Trophoblast cell (in vitro differentiated cells and primary cell): ENCODE measurements at regions not wholly inside any gene's neighbourhood (a gene's known extent, or its start where the extent isn't known, plus 50 kb on each side); places are given as distances from the start of the nearest gene placed in this dataset.

Experiments
- DNase-seq, 2 donors: peaks; one replicate each; pipeline ENCODE4 v3.0.0-alpha.2; 2016
- H2AFZ ChIP-seq: 2 replicates; pipeline ENCODE4 v1.6.1; 2013; ENCODE audit warnings: low read length, moderate library complexity, mild to moderate bottlenecking; ENCODE audit not compliant: insufficient read depth, poor library complexity
- H2AK5ac ChIP-seq: 2 replicates; pipeline ENCODE4 v1.6.1; 2013; ENCODE audit warnings: mild to moderate bottlenecking, low read length
- H2BK120ac ChIP-seq: 2 replicates; pipeline ENCODE4 v1.6.1; 2013; ENCODE audit warnings: low read length, mild to moderate bottlenecking, moderate library complexity; ENCODE audit not compliant: insufficient read depth, poor library complexity
- H2BK12ac ChIP-seq: 2 replicates; pipeline ENCODE4 v1.6.1; 2013; ENCODE audit warnings: mild to moderate bottlenecking, low read length, moderate library complexity
- H2BK5ac ChIP-seq: 2 replicates; pipeline ENCODE4 v1.6.1; 2013; ENCODE audit warnings: low read length, low read depth, moderate library complexity, mild to moderate bottlenecking; ENCODE audit not compliant: poor library complexity
- H3K14ac ChIP-seq: 2 replicates; pipeline ENCODE4 v1.6.1; 2013; ENCODE audit warnings: mild to moderate bottlenecking, low read length
- H3K18ac ChIP-seq: 2 replicates; pipeline ENCODE4 v1.6.1; 2013; ENCODE audit warnings: mild to moderate bottlenecking, low read length
- H3K23ac ChIP-seq: 2 replicates; pipeline ENCODE4 v1.6.1; 2013; ENCODE audit warnings: low read length
- H3K27ac ChIP-seq: 2 replicates; pipeline ENCODE4 v1.5.1; 2013; ENCODE audit warnings: low read depth, mild to moderate bottlenecking, inconsistent platforms, low read length, moderate library complexity
- H3K27me3 ChIP-seq: 2 replicates; pipeline ENCODE4 v1.6.1; 2013; ENCODE audit warnings: inconsistent platforms, mild to moderate bottlenecking, low read length, moderate library complexity; ENCODE audit not compliant: insufficient read depth
- H3K36me3 ChIP-seq, 2 experiments: 1 replicate in 1 of 2; 2 replicates in 1 of 2; pipeline ENCODE4 v1.6.1; 2013; ENCODE audit warnings: low read length in 2 of 2, mild to moderate bottlenecking in 2 of 2, moderate library complexity in 1 of 2; ENCODE audit not compliant: insufficient read depth in 2 of 2, control insufficient read depth in 1 of 2
- H3K4ac ChIP-seq: 2 replicates; pipeline ENCODE4 v1.6.1; 2013; ENCODE audit warnings: low read depth, mild to moderate bottlenecking, low read length, moderate library complexity
- H3K4me1 ChIP-seq, 2 experiments: 1 replicate in 1 of 2; 2 replicates in 1 of 2; pipeline ENCODE4 v1.6.1; 2013; ENCODE audit warnings: low read length in 2 of 2, mild to moderate bottlenecking in 2 of 2, moderate library complexity in 1 of 2; ENCODE audit not compliant: insufficient read depth in 2 of 2, control insufficient read depth in 1 of 2
- H3K4me2 ChIP-seq: 2 replicates; pipeline ENCODE4 v1.6.1; 2013; ENCODE audit warnings: inconsistent platforms, mild to moderate bottlenecking, low read length, moderate library complexity
- H3K4me3 ChIP-seq: 2 replicates; pipeline ENCODE4 v1.5.1; 2013; ENCODE audit warnings: mild to moderate bottlenecking, low read depth, low read length, inconsistent platforms
- H3K79me1 ChIP-seq: one replicate; pipeline ENCODE4 v1.6.1; 2013; ENCODE audit warnings: low read length
- H3K79me2 ChIP-seq: 2 replicates; pipeline ENCODE4 v1.6.1; 2013; ENCODE audit warnings: low read length, mild to moderate bottlenecking; ENCODE audit not compliant: control insufficient read depth, insufficient read depth, poor library complexity
- H3K9ac ChIP-seq: 2 replicates; pipeline ENCODE4 v1.6.1; 2013; ENCODE audit warnings: mild to moderate bottlenecking, low read length
- H3K9me3 ChIP-seq: 2 replicates; pipeline ENCODE4 v1.6.1; 2013; ENCODE audit warnings: low read depth, mild to moderate bottlenecking, control low read depth, inconsistent platforms, low read length; ENCODE audit not compliant: insufficient read depth
- H4K12ac ChIP-seq: 2 replicates; pipeline ENCODE4 v1.6.1; 2013; ENCODE audit warnings: low read depth, mild to moderate bottlenecking, low read length, moderate library complexity
- H4K8ac ChIP-seq: 2 replicates; pipeline ENCODE4 v1.6.1; 2013; ENCODE audit warnings: low read depth, mild to moderate bottlenecking, low read length, moderate library complexity
- H4K91ac ChIP-seq: one replicate; pipeline ENCODE4 v1.6.1; 2013; ENCODE audit warnings: low read depth, mild to moderate bottlenecking, low read length, moderate library complexity
- WGBS: extraction: QIAGEN DNeasy Blood & Tissue Kit; methylation state at CpG from one replicate; pipeline ENCODE4 v1.1.7; 2013; ENCODE audit warnings: missing lambda C conversion rate; ENCODE audit not compliant: insufficient read length, insufficient coverage; ENCODE audit errors: extremely low coverage; 5-methylcytosine and 5-hydroxymethylcytosine counted together

DNA sequence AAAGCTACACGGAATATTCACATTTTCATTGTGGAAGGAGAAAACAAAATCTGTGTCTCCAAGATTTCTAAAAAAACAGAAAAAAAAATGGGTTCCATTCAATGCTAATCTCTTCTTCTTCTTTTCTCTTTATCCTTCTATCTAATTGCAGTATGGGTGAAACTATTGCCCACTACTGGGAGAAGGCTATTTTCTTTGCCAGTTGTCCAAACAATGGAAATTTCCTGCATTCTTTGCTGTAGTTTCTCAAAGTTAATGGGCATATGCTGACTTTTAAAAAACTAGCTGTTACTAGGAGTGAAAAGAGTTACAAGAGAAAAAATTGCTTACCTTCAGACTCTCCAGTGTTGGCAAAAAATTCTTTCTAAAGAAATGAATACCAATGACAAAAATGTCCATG is 179.3 kb upstream of the ANKRD28 start:
- Histone ChIP-seq H2BK120ac (no peak overlapping the region), H3K4me3 (no peak overlapping the region), H3K23ac (no peak overlapping the region), H4K8ac (no peak overlapping the region), H3K36me3 (no peaks in the 10 kb centered on the region), H2BK12ac (no peak overlapping the region), H2AK5ac (no peak overlapping the region), H3K9me3 (no peaks in the 10 kb centered on the region), H3K79me2 (no peaks in the 10 kb centered on the region), H3K4me1 (no peaks in the 10 kb centered on the region), H3K18ac (no peak overlapping the region), H3K4me2 (no peak overlapping the region), H2BK5ac (no peak overlapping the region), H3K27ac (no peak overlapping the region), H3K4ac (no peak overlapping the region), H3K9ac (no peak overlapping the region), H2AFZ (no peak overlapping the region), H3K14ac (no peak overlapping the region), H4K91ac (no peak overlapping the region), H3K79me1 (no peaks in the 10 kb centered on the region), H4K12ac (no peak overlapping the region), H3K27me3 (no peaks in the 10 kb centered on the region)
- DNase-seq: no peak
- WGBS: no CpG with 5 or more reads among the region's 1 CpG

DNA sequence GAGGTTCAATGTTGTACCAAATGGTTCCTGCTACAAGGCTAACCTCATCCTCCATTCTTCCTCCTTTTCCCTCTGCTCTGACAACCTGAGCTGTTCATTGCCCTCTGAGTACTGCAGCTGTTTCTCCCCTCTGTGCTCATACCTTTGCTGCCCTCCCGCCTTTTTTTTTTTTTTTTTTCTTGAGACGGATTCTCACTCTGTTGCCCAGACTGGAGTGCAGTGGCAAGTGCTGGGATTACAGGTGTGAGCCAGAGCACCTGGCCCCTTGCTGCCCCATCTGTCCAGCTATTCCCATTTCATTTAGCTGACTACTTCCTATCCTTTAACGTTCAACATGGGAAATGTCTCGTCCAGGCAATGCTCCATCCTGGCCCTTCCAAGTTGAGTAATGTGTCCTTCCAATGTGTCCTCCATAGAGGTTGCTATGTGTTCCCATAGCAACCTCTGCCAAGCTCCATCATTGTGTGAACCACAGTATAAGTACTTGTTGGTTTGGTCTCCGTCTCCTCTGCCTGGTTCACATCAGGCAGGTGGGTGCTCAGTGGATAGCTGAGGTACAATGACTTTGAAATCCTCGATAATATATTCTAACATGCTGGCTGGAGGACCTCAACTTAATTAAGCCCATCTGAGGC is 179.9 kb upstream of the ANKRD28 start:
- Histone ChIP-seq H3K79me1 (no peaks in the 10 kb centered on the region), H4K8ac (no peak overlapping the region), H4K91ac (no peak overlapping the region), H3K27me3 (no peaks in the 10 kb centered on the region), H3K79me2 (no peaks in the 10 kb centered on the region), H3K18ac (no peak overlapping the region), H2AFZ (no peak overlapping the region), H3K36me3 (no peaks in the 10 kb centered on the region), H3K4me2 (no peak overlapping the region), H3K9me3 (no peaks in the 10 kb centered on the region), H2AK5ac (no peak overlapping the region), H3K9ac (no peak overlapping the region), H4K12ac (no peak overlapping the region), H2BK12ac (no peak overlapping the region), H3K4ac (no peak overlapping the region), H2BK5ac (no peak overlapping the region), H3K23ac (no peak overlapping the region), H3K4me1 (no peaks in the 10 kb centered on the region), H3K14ac (no peak overlapping the region), H3K4me3 (no peak overlapping the region), H3K27ac (no peak overlapping the region), H2BK120ac (no peak overlapping the region)
- WGBS: no CpG with 5 or more reads among the region's 6 CpGs
- DNase-seq: no peak

DNA sequence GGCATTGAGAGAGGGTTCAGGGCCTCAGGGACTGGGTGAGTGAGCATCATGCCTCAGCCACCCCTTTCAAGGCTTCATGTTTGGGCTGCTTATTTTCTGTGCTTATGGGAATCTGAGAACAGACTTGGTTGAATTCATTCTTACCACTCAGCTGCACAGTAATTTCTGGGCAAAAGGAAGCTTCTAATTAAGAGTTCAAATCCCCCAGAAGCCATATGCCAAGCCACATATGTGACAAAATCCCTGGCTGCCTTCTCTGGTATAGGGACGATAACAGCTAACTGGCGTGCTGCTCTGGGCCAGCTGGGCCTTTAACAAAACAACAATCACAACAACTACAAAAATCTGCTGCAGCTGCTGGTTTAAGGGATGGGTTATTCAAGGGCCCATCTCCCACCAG is 181.0 kb upstream of the ANKRD28 start:
- no peak overlapping the region for H4K12ac ChIP-seq

DNA sequence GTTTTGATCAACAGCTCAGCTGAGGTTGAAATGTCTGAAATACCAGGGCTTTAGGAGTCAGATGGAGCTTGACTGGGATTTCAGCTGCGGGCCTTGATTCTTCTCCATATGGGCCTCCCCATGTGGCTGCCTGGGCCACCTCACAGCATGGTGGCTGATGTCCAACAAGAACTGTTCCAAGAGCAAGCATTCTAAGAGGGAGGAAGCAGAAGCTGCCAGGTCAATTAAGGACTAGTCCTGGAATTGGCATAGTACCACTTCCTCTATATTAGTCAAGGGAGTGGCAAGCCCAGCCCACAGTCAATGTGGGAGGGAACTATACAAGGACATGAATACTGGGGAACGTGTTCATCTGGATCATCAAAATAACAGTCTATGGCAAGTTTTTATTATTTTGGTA is 181.7 kb upstream of the ANKRD28 start:
- Histone ChIP-seq H3K18ac (no peak overlapping the region), H4K12ac (no peak overlapping the region), H3K4me3 (no peak overlapping the region)

More for the DNA sequence above, 181.0 kb upstream of the ANKRD28 start:
- no peaks in the 10 kb centered on the region for H3K79me2 ChIP-seq
- H2BK5ac ChIP-seq: no peak overlapping the region
- peaks cover 0 to 4% of the 10 kb centered on the region in 2 experiments for H3K4me1 ChIP-seq
- H3K9me3 ChIP-seq: no peaks in the 10 kb centered on the region
- no peak overlapping the region for H3K23ac ChIP-seq
- DNase-seq: no peak
- H3K18ac ChIP-seq: no peak overlapping the region
- H3K4me2 ChIP-seq: no peak overlapping the region
- no peak overlapping the region for H2AK5ac ChIP-seq
- no CpG with 5 or more reads among the region's 2 CpGs for WGBS
- no peaks in the 10 kb centered on the region for H3K36me3 ChIP-seq
- H2BK12ac ChIP-seq: no peak overlapping the region
- H3K79me1 ChIP-seq: no peaks in the 10 kb centered on the region
- H3K9ac ChIP-seq: no peak overlapping the region
- H3K4ac ChIP-seq: no peak overlapping the region
- no peak overlapping the region for H3K4me3 ChIP-seq
- no peaks in the 10 kb centered on the region for H3K27me3 ChIP-seq
- no peak overlapping the region for H3K27ac ChIP-seq
- H2BK120ac ChIP-seq: no peak overlapping the region
- H4K91ac ChIP-seq: no peak overlapping the region
- H3K14ac ChIP-seq: no peak overlapping the region
- H4K8ac ChIP-seq: no peak overlapping the region
- no peak overlapping the region for H2AFZ ChIP-seq

More for the DNA sequence above, 181.7 kb upstream of the ANKRD28 start:
- H2BK5ac ChIP-seq: no peak overlapping the region
- peaks cover 0 to 4% of the 10 kb centered on the region in 2 experiments for H3K4me1 ChIP-seq
- H3K9ac ChIP-seq: no peak overlapping the region
- H4K91ac ChIP-seq: no peak overlapping the region
- no peak overlapping the region for H3K23ac ChIP-seq
- no peak overlapping the region for H2BK120ac ChIP-seq
- no peaks in the 10 kb centered on the region for H3K36me3 ChIP-seq
- no peak overlapping the region for H3K14ac ChIP-seq
- no peak overlapping the region for H4K8ac ChIP-seq
- H3K79me1 ChIP-seq: no peaks in the 10 kb centered on the region
- no peak overlapping the region for H3K4ac ChIP-seq
- no peaks in the 10 kb centered on the region for H3K9me3 ChIP-seq
- no peaks in the 10 kb centered on the region for H3K27me3 ChIP-seq
- H2AFZ ChIP-seq: no peak overlapping the region
- no CpG with 5 or more reads among the region's 2 CpGs for WGBS
- H3K4me2 ChIP-seq: no peak overlapping the region
- DNase-seq: no peak
- no peaks in the 10 kb centered on the region for H3K79me2 ChIP-seq
- no peak overlapping the region for H2AK5ac ChIP-seq
- no peak overlapping the region for H2BK12ac ChIP-seq
- no peak overlapping the region for H3K27ac ChIP-seq
